ENCODE measurements at regions not wholly inside any gene's neighbourhood (a gene's known extent, or its start where the extent isn't known, plus 50 kb on each side); places are given as distances from the start of the nearest gene placed in this dataset.

GRCh38 chr12:114257687-114258086 lies 148.3 kb downstream of the TBX5 start:
- Histone ChIP-seq H3K9me3 (ENCODE audit: control insufficient read depth in 5 of 5, low read length in 5 of 5) (peaks cover 0 to 5% (median 0%) of the 10 kb centered on the region in 5 donors), H3K4me1 (ENCODE audit: control insufficient read depth in 5 of 5, insufficient read depth in 5 of 5, low read length in 5 of 5) (no peaks in the 10 kb centered on the region), H3K4me3 (ENCODE audit: low read depth in 1 of 5, low read length in 5 of 5) (no peak overlapping the region), H3K9ac (ENCODE audit: low read length in 5 of 5) (no peak overlapping the region), H3K27me3 (ENCODE audit: control insufficient read depth in 5 of 5, insufficient read depth in 4 of 5, low read length in 5 of 5) (peaks cover 3 to 14% (median 5%) of the 10 kb centered on the region in 5 donors), H3K27ac (ENCODE audit: low read depth, low read length) (no peak overlapping the region), H3K36me3 (ENCODE audit: control insufficient read depth in 5 of 5, insufficient read depth in 5 of 5, low read length in 5 of 5) (no peaks in the 10 kb centered on the region)

- Histone ChIP-seq H3K9ac (ENCODE audit: low read length in 5 of 5) (no peak overlapping the region), H3K36me3 (ENCODE audit: control insufficient read depth in 5 of 5, insufficient read depth in 5 of 5, low read length in 5 of 5) (no peaks in the 10 kb centered on the region), H3K27ac (ENCODE audit: low read depth, low read length) (no peak overlapping the region), H3K4me1 (ENCODE audit: control insufficient read depth in 5 of 5, insufficient read depth in 5 of 5, low read length in 5 of 5) (no peaks in the 10 kb centered on the region), H3K4me3 (ENCODE audit: low read depth in 1 of 5, low read length in 5 of 5) (no peak overlapping the region), H3K27me3 (ENCODE audit: control insufficient read depth in 5 of 5, insufficient read depth in 4 of 5, low read length in 5 of 5) (peaks cover 3 to 14% (median 5%) of the 10 kb centered on the region in 5 donors), H3K9me3 (ENCODE audit: control insufficient read depth in 5 of 5, low read length in 5 of 5) (no peaks in the 10 kb centered on the region)
Measured at GRCh38 chr12:114254998-114255397, 150.9 kb downstream of the TBX5 start.

- Histone ChIP-seq H3K4me3 (ENCODE audit: low read depth in 1 of 5, low read length in 5 of 5) (no peak overlapping the region), H3K36me3 (ENCODE audit: control insufficient read depth in 5 of 5, insufficient read depth in 5 of 5, low read length in 5 of 5) (no peaks in the 10 kb centered on the region), H3K9ac (ENCODE audit: low read length in 5 of 5) (no peak overlapping the region), H3K4me1 (ENCODE audit: control insufficient read depth in 5 of 5, insufficient read depth in 5 of 5, low read length in 5 of 5) (no peaks in the 10 kb centered on the region), H3K9me3 (ENCODE audit: control insufficient read depth in 5 of 5, low read length in 5 of 5) (no peaks in the 10 kb centered on the region), H3K27ac (ENCODE audit: low read depth, low read length) (no peak overlapping the region), H3K27me3 (ENCODE audit: control insufficient read depth in 5 of 5, insufficient read depth in 4 of 5, low read length in 5 of 5) (peaks cover 3 to 14% (median 5%) of the 10 kb centered on the region in 5 donors)
Measured at GRCh38 chr12:114253976-114254778, 151.8 kb downstream of the TBX5 start.

GRCh38 chr12:114248527-114248926 lies 157.4 kb downstream of the TBX5 start:
- H3K4me1 ChIP-seq (ENCODE audit: control insufficient read depth in 5 of 5, insufficient read depth in 5 of 5, low read length in 5 of 5): no peaks in the 10 kb centered on the region
- H3K27ac ChIP-seq (ENCODE audit: low read depth, low read length): no peak overlapping the region
- no peak overlapping the region for H3K4me3 ChIP-seq (ENCODE audit: low read depth in 1 of 5, low read length in 5 of 5)
- H3K9ac ChIP-seq (ENCODE audit: low read length in 5 of 5): no peak overlapping the region
- peaks cover 0 to 13% (median 9%) of the 10 kb centered on the region in 5 donors for H3K27me3 ChIP-seq (ENCODE audit: control insufficient read depth in 5 of 5, insufficient read depth in 4 of 5, low read length in 5 of 5)
- H3K9me3 ChIP-seq (ENCODE audit: control insufficient read depth in 5 of 5, low read length in 5 of 5): no peaks in the 10 kb centered on the region
- no peaks in the 10 kb centered on the region for H3K36me3 ChIP-seq (ENCODE audit: control insufficient read depth in 5 of 5, insufficient read depth in 5 of 5, low read length in 5 of 5)

GRCh38 chr12:114245555-114245954 lies 160.4 kb downstream of the TBX5 start:
- Histone ChIP-seq H3K27ac (ENCODE audit: low read depth, low read length) (no peak overlapping the region), H3K4me3 (ENCODE audit: low read depth in 1 of 5, low read length in 5 of 5) (no peak overlapping the region), H3K4me1 (ENCODE audit: control insufficient read depth in 5 of 5, insufficient read depth in 5 of 5, low read length in 5 of 5) (no peaks in the 10 kb centered on the region), H3K36me3 (ENCODE audit: control insufficient read depth in 5 of 5, insufficient read depth in 5 of 5, low read length in 5 of 5) (no peaks in the 10 kb centered on the region), H3K9me3 (ENCODE audit: control insufficient read depth in 5 of 5, low read length in 5 of 5) (peaks cover 0 to 6% (median 3%) of the 10 kb centered on the region in 5 donors), H3K27me3 (ENCODE audit: control insufficient read depth in 5 of 5, insufficient read depth in 4 of 5, low read length in 5 of 5) (peaks cover 11 to 21% (median 16%) of the 10 kb centered on the region in 5 donors), H3K9ac (ENCODE audit: low read length in 5 of 5) (no peak overlapping the region)

- H3K27me3 ChIP-seq (ENCODE audit: control insufficient read depth in 5 of 5, insufficient read depth in 4 of 5, low read length in 5 of 5): peaks cover 16 to 23% (median 18%) of the 10 kb centered on the region in 5 donors
- peaks cover 0 to 4% (median 0%) of the 10 kb centered on the region in 5 donors for H3K4me1 ChIP-seq (ENCODE audit: control insufficient read depth in 5 of 5, insufficient read depth in 5 of 5, low read length in 5 of 5)
- peaks cover 0 to 6% (median 3%) of the 10 kb centered on the region in 5 donors for H3K9me3 ChIP-seq (ENCODE audit: control insufficient read depth in 5 of 5, low read length in 5 of 5)
- H3K9ac ChIP-seq (ENCODE audit: low read length in 5 of 5): no peak overlapping the region
- no peak overlapping the region for H3K4me3 ChIP-seq (ENCODE audit: low read depth in 1 of 5, low read length in 5 of 5)
- no peaks in the 10 kb centered on the region for H3K36me3 ChIP-seq (ENCODE audit: control insufficient read depth in 5 of 5, insufficient read depth in 5 of 5, low read length in 5 of 5)
- H3K27ac ChIP-seq (ENCODE audit: low read depth, low read length): no peak overlapping the region
Measured at GRCh38 chr12:114241973-114242434, 163.9 kb downstream of the TBX5 start.

GRCh38 chr12:114240288-114240687 lies 165.7 kb downstream of the TBX5 start:
- Histone ChIP-seq H3K4me3 (ENCODE audit: low read depth in 1 of 5, low read length in 5 of 5) (no peak overlapping the region), H3K36me3 (ENCODE audit: control insufficient read depth in 5 of 5, insufficient read depth in 5 of 5, low read length in 5 of 5) (no peaks in the 10 kb centered on the region), H3K27ac (ENCODE audit: low read depth, low read length) (no peak overlapping the region), H3K4me1 (ENCODE audit: control insufficient read depth in 5 of 5, insufficient read depth in 5 of 5, low read length in 5 of 5) (peaks cover 0 to 4% (median 0%) of the 10 kb centered on the region in 5 donors), H3K9me3 (ENCODE audit: control insufficient read depth in 5 of 5, low read length in 5 of 5) (peaks cover 0 to 6% (median 3%) of the 10 kb centered on the region in 5 donors), H3K27me3 (ENCODE audit: control insufficient read depth in 5 of 5, insufficient read depth in 4 of 5, low read length in 5 of 5) (peaks cover 16 to 23% (median 21%) of the 10 kb centered on the region in 5 donors), H3K9ac (ENCODE audit: low read length in 5 of 5) (no peak overlapping the region)

GRCh38 chr12:114238808-114239207 lies 167.1 kb downstream of the TBX5 start:
- Histone ChIP-seq H3K4me1 (ENCODE audit: control insufficient read depth in 5 of 5, insufficient read depth in 5 of 5, low read length in 5 of 5) (peaks cover 0 to 4% (median 0%) of the 10 kb centered on the region in 5 donors), H3K27ac (ENCODE audit: low read depth, low read length) (no peak overlapping the region), H3K9ac (ENCODE audit: low read length in 5 of 5) (no peak overlapping the region), H3K4me3 (ENCODE audit: low read depth in 1 of 5, low read length in 5 of 5) (no peak overlapping the region), H3K36me3 (ENCODE audit: control insufficient read depth in 5 of 5, insufficient read depth in 5 of 5, low read length in 5 of 5) (no peaks in the 10 kb centered on the region), H3K9me3 (ENCODE audit: control insufficient read depth in 5 of 5, low read length in 5 of 5) (peaks cover 0 to 6% (median 3%) of the 10 kb centered on the region in 5 donors), H3K27me3 (ENCODE audit: control insufficient read depth in 5 of 5, insufficient read depth in 4 of 5, low read length in 5 of 5) (peaks cover 7 to 21% (median 10%) of the 10 kb centered on the region in 5 donors)

GRCh38 chr12:114237230-114237629 lies 168.7 kb downstream of the TBX5 start:
- no peak overlapping the region for H3K4me3 ChIP-seq (ENCODE audit: low read depth in 1 of 5, low read length in 5 of 5)
- peaks cover 4 to 20% (median 8%) of the 10 kb centered on the region in 5 donors for H3K27me3 ChIP-seq (ENCODE audit: control insufficient read depth in 5 of 5, insufficient read depth in 4 of 5, low read length in 5 of 5)
- H3K9ac ChIP-seq (ENCODE audit: low read length in 5 of 5): no peak overlapping the region
- H3K4me1 ChIP-seq (ENCODE audit: control insufficient read depth in 5 of 5, insufficient read depth in 5 of 5, low read length in 5 of 5): peaks cover 0 to 4% (median 0%) of the 10 kb centered on the region in 5 donors
- H3K9me3 ChIP-seq (ENCODE audit: control insufficient read depth in 5 of 5, low read length in 5 of 5): peaks cover 0 to 5% (median 3%) of the 10 kb centered on the region in 5 donors
- no peaks in the 10 kb centered on the region for H3K36me3 ChIP-seq (ENCODE audit: control insufficient read depth in 5 of 5, insufficient read depth in 5 of 5, low read length in 5 of 5)
- no peak overlapping the region for H3K27ac ChIP-seq (ENCODE audit: low read depth, low read length)

GRCh38 chr12:114232187-114232586 lies 173.8 kb downstream of the TBX5 start:
- H3K9ac ChIP-seq (ENCODE audit: low read length in 5 of 5): no peak overlapping the region
- H3K4me1 ChIP-seq (ENCODE audit: control insufficient read depth in 5 of 5, insufficient read depth in 5 of 5, low read length in 5 of 5): no peaks in the 10 kb centered on the region
- no peak overlapping the region for H3K4me3 ChIP-seq (ENCODE audit: low read depth in 1 of 5, low read length in 5 of 5)
- no peak overlapping the region for H3K27ac ChIP-seq (ENCODE audit: low read depth, low read length)
- H3K27me3 ChIP-seq (ENCODE audit: control insufficient read depth in 5 of 5, insufficient read depth in 4 of 5, low read length in 5 of 5): peaks cover 0 to 8% (median 5%) of the 10 kb centered on the region in 5 donors
- H3K9me3 ChIP-seq (ENCODE audit: control insufficient read depth in 5 of 5, low read length in 5 of 5): peaks cover 0 to 4% (median 2%) of the 10 kb centered on the region in 5 donors
- no peaks in the 10 kb centered on the region for H3K36me3 ChIP-seq (ENCODE audit: control insufficient read depth in 5 of 5, insufficient read depth in 5 of 5, low read length in 5 of 5)
